ENCODE measurements at regions not wholly inside any gene's neighbourhood (a gene's known extent, or its start where the extent isn't known, plus 50 kb on each side); places are given as distances from the start of the nearest gene placed in this dataset.

DNA sequence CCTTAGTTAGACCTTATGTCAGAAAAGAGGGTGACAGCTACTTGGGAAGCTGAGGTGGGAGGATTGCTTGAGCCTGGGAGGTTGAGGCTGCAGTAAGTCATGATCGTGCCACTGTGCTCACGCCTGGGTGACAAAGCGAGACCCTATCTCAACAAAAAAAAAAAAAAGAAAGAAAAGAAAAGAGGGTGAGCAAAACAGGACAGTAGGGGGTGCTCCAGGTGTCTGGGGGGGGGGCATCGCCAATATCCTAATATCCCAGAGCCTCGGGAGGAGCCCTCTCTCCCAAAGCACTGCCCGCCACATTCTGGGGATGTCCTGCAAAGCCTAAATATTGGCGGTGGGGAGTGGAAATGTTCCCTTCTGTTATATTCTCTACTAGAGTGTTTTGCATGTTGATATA lies 120.9 kb upstream of the TBL1X start:
- no peak for TF ChIP-seq EGR1 (IDR thresholded peaks at IDR 0.05; ENCODE audit: borderline replicate concordance, low read depth, low read length)
- TF ChIP-seq, protein P1, sequence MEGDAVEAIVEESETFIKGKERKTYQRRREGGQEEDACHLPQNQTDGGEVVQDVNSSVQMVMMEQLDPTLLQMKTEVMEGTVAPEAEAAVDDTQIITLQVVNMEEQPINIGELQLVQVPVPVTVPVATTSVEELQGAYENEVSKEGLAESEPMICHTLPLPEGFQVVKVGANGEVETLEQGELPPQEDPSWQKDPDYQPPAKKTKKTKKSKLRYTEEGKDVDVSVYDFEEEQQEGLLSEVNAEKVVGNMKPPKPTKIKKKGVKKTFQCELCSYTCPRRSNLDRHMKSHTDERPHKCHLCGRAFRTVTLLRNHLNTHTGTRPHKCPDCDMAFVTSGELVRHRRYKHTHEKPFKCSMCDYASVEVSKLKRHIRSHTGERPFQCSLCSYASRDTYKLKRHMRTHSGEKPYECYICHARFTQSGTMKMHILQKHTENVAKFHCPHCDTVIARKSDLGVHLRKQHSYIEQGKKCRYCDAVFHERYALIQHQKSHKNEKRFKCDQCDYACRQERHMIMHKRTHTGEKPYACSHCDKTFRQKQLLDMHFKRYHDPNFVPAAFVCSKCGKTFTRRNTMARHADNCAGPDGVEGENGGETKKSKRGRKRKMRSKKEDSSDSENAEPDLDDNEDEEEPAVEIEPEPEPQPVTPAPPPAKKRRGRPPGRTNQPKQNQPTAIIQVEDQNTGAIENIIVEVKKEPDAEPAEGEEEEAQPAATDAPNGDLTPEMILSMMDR (IDR thresholded peaks at IDR 0.05; ENCODE audit: control extremely low read depth in 1 of 3, insufficient read depth in 1 of 3, low read depth in 1 of 3, low read length in 3 of 3): no peak
- no peak for TF ChIP-seq JUND (IDR thresholded peaks at IDR 0.05; ENCODE audit: low read length)
- TF ChIP-seq POLR2A (IDR thresholded peaks at IDR 0.05; ENCODE audit: control extremely low read depth in 1 of 2, low read depth in 2 of 2, low read length in 2 of 2): no peak
- TF ChIP-seq SIN3A (conservative IDR thresholded peaks at IDR 0.05 in 1 of 2, IDR thresholded peaks at IDR 0.05 in 1 of 2; ENCODE audit: low read depth in 1 of 2, low read length in 2 of 2): no peak
- TF ChIP-seq NANOG (IDR thresholded peaks at IDR 0.05; ENCODE audit: insufficient read depth, low read depth, low read length, poor library complexity, severe bottlenecking): no peak
